GM13976 (cell line): ENCODE measurements at regions not wholly inside any gene's neighbourhood (a gene's known extent, or its start where the extent isn't known, plus 50 kb on each side); places are given as distances from the start of the nearest gene placed in this dataset.

Experiments
- DNase-seq: peaks from one replicate; pipeline ENCODE4 v3.0.0; 2012; ENCODE audit warnings: low spot score
- CTCF ChIP-seq: IDR thresholded peaks from 2 replicates; pipeline ENCODE4 v1.5.1; 2012; ENCODE audit warnings: borderline replicate concordance, mild to moderate bottlenecking; ENCODE audit not compliant: insufficient read depth; ENCODE audit errors: extremely low read depth, missing control alignments, control extremely low read depth
- in situ Hi-C: fragments of 300-500 bp; cut with MboI; formaldehyde crosslinking; loops from one replicate; pipeline ENCODE4 v1.12.0; 2022; ENCODE audit warnings: low sequenced_read_pairs, mixed read lengths, inconsistent platforms; ENCODE audit not compliant: unreplicated experiment

- no peak for TF ChIP-seq CTCF
- no peak for DNase-seq
- in situ Hi-C loops, result no loop called here
Measured at GRCh38 chr2:2690985-2691384, 359.9 kb upstream of the MYT1L start.

GRCh38 chr2:2689306-2689705, 358.2 kb upstream of the MYT1L start:
- no peak for TF ChIP-seq CTCF
- in situ Hi-C loops, result no loop called here
- no peak for DNase-seq

- DNase-seq, result no peak
- no peak for TF ChIP-seq CTCF
- in situ Hi-C loops, result no loop called here
Measured at GRCh38 chr2:2688254-2688653, 357.2 kb upstream of the MYT1L start.

GRCh38 chr2:2687745-2688144, 356.7 kb upstream of the MYT1L start:
- DNase-seq, result no peak
- TF ChIP-seq CTCF, result no peak
- in situ Hi-C loops, result no loop called here

- no peak for DNase-seq
- no peak for TF ChIP-seq CTCF
- in situ Hi-C loops, result no loop called here
Measured at GRCh38 chr2:2686222-2686621, 355.1 kb upstream of the MYT1L start.

GRCh38 chr2:2683606-2684224, 352.6 kb upstream of the MYT1L start:
- no peak for TF ChIP-seq CTCF
- in situ Hi-C loops, result no loop called here
- DNase-seq, result no peak
